ENCODE measurements at regions not wholly inside any gene's neighbourhood (a gene's known extent, or its start where the extent isn't known, plus 50 kb on each side); places are given as distances from the start of the nearest gene placed in this dataset.

GRCh38 chr9:20188616-20189369 is 400.0 kb upstream of the SLC24A2 start:
- TF ChIP-seq POLR2A (IDR thresholded peaks at IDR 0.05; ENCODE audit: low read depth, low read length) (no peak), TAF1 (IDR thresholded peaks at IDR 0.05; ENCODE audit: low read depth, low read length) (no peak), POLR2AphosphoS5 (IDR thresholded peaks at IDR 0.05; ENCODE audit: low read depth, low read length) (no peak), SPI1 (IDR thresholded peaks at IDR 0.05; ENCODE audit: low read depth, low read length) (no peak)

All from GM12891 (cell line).